ENCODE measurements at regions not wholly inside any gene's neighbourhood (a gene's known extent, or its start where the extent isn't known, plus 50 kb on each side); places are given as distances from the start of the nearest gene placed in this dataset.
"Not testable (repeated sequence)": the region's sequence is repeated elsewhere in the genome, so short reads cannot be mapped to it uniquely, and the experiment has no call there.

GRCh38 chr18:76102626-76103025 is 392.4 kb downstream of the ZNF516 start:
- no peak for DNase-seq

GRCh38 chr18:76102156-76102555 is 392.9 kb downstream of the ZNF516 start:
- no peak for DNase-seq

- DNase-seq: no peak
Observed at GRCh38 chr18:76099931-76100457, 395.0 kb downstream of the ZNF516 start.

- DNase-seq: no peak
Observed at GRCh38 chr18:76098674-76099411, 396.2 kb downstream of the ZNF516 start.

- DNase-seq: no peak
Observed at GRCh38 chr18:76081536-76081935, 413.5 kb downstream of the ZNF516 start.

GRCh38 chr18:76080430-76080829 is 414.6 kb downstream of the ZNF516 start:
- DNase-seq: no peak

GRCh38 chr18:76075777-76076176 is 419.3 kb downstream of the ZNF516 start:
- DNase-seq: no peak

GRCh38 chr18:76064998-76065397 is 430.0 kb downstream of the ZNF516 start:
- DNase-seq: no peak

- no peak for DNase-seq
Observed at GRCh38 chr18:76058146-76058545, 436.9 kb downstream of the ZNF516 start.

- no peak for DNase-seq
Observed at GRCh38 chr18:76057386-76057785, 437.7 kb downstream of the ZNF516 start.

GRCh38 chr18:76056471-76057110 is 438.5 kb downstream of the ZNF516 start:
- no peak for DNase-seq

- no peak for DNase-seq
Observed at GRCh38 chr18:76055578-76055977, 439.5 kb downstream of the ZNF516 start.

GRCh38 chr18:76055025-76055424 is 440.0 kb downstream of the ZNF516 start:
- DNase-seq: no peak

GRCh38 chr18:76054156-76054555 is 440.9 kb downstream of the ZNF516 start:
- no peak for DNase-seq

- DNase-seq: no peak
Observed at GRCh38 chr18:76053551-76053950, 441.5 kb downstream of the ZNF516 start.

GRCh38 chr18:76052227-76052595 is 442.8 kb downstream of the ZNF516 start:
- DNase-seq: no peak

- DNase-seq: no peak
Observed at GRCh38 chr18:76051396-76052226, 443.4 kb downstream of the ZNF516 start.

GRCh38 chr18:76046221-76046620 is 448.8 kb downstream of the ZNF516 start:
- no peak for DNase-seq

GRCh38 chr18:76042511-76042910 is 452.5 kb downstream of the ZNF516 start:
- DNase-seq: no peak

- DNase-seq: no peak
Observed at GRCh38 chr18:76018210-76018609, 476.8 kb downstream of the ZNF516 start.

GRCh38 chr18:76013057-76013456 is 482.0 kb downstream of the ZNF516 start:
- DNase-seq: no peak

- no peak for DNase-seq
Observed at GRCh38 chr18:76005632-76006208, 489.3 kb downstream of the ZNF516 start.

GRCh38 chr18:75987913-75988312 is 507.1 kb downstream of the ZNF516 start:
- DNase-seq: not testable (repeated sequence)

All from CD4-positive, alpha-beta T cell treated with Interleukin-10 for 1 hour (primary cell).